Kidney epithelial cell (primary cell): ENCODE measurements at regions not wholly inside any gene's neighbourhood (a gene's known extent, or its start where the extent isn't known, plus 50 kb on each side); places are given as distances from the start of the nearest gene placed in this dataset.

Experiments
- DNase-seq: peaks from one replicate; pipeline ENCODE4 v3.0.0-alpha.2; 2010; ENCODE audit warnings: low read depth
- H3K27me3 ChIP-seq: 2 replicates; pipeline ENCODE4 v1.6.0; 2011; ENCODE audit warnings: low read length; ENCODE audit not compliant: control insufficient read depth, insufficient read depth
- H3K36me3 ChIP-seq: 2 replicates; pipeline ENCODE4 v1.5.1; 2011; ENCODE audit warnings: low read length; ENCODE audit not compliant: control insufficient read depth, insufficient read depth
- H3K4me3 ChIP-seq: 2 replicates; pipeline ENCODE4 v1.5.1; 2011; ENCODE audit warnings: low read depth, mild to moderate bottlenecking, control low read depth, low read length
- TF ChIP-seq, protein P1 (sequence below): IDR thresholded peaks from 2 replicates; pipeline ENCODE4 v1.5.1; 2011; ENCODE audit warnings: mild to moderate bottlenecking, moderate library complexity, low read length, control low read depth, inconsistent platforms; ENCODE audit not compliant: insufficient read depth, poor library complexity, severe bottlenecking

DNA sequence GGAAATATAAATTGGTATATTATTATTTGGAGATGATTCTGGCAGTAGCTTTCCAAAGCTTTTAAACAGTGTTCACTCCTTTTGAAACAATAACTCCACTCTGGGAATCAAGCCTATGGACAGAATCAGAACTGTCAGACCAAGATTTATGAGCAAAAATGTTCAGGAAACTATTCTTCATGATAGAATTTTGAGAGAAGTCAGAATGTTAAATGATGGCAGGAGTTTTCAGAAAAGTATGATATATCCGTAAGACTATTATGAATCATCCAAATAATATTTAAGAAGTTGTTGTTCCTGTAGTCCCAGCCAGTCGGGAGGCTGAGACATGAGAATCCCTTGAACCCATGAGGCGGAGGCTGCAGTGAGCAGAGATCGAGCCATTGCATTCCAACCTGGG is 50.5 kb upstream of the ADGRG2 start:
- Histone ChIP-seq H3K27me3 (no peaks in the 10 kb centered on the region), H3K4me3 (no peak overlapping the region)

DNA sequence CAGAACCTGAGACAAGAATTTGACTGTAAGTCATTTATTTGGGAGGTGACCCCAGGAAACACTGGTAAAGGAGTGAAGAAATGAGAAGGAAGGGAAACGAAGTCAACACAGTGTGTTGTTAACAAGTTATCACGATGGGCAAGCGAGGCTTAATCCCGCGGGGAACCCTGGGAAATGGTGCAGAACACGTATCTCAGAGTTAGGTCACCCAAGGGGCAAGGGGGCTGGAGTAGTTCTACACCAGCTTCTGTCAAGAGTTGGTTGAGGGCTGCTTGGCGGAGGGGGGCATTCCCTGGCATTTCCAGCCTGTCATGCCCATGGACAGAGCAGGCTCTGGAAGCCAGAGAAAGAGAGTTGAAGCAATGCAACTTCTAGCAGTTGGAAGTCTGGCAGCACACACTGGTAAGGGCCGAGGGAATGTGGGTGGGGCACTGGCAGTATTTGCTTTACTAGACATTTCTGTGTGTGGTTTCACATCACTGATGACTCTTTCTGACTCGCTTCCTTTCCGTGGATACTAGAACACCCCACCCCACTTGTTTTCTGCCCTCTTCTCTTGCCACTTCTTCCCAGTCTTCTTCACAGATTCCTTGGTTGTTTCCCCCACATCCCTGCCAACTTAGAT is 52.2 kb upstream of the ADGRG2 start:
- Histone ChIP-seq H3K4me3 (no peak overlapping the region), H3K27me3 (no peaks in the 10 kb centered on the region), H3K36me3 (no peaks in the 10 kb centered on the region)
- DNase-seq = no peak
- TF ChIP-seq, protein P1, sequence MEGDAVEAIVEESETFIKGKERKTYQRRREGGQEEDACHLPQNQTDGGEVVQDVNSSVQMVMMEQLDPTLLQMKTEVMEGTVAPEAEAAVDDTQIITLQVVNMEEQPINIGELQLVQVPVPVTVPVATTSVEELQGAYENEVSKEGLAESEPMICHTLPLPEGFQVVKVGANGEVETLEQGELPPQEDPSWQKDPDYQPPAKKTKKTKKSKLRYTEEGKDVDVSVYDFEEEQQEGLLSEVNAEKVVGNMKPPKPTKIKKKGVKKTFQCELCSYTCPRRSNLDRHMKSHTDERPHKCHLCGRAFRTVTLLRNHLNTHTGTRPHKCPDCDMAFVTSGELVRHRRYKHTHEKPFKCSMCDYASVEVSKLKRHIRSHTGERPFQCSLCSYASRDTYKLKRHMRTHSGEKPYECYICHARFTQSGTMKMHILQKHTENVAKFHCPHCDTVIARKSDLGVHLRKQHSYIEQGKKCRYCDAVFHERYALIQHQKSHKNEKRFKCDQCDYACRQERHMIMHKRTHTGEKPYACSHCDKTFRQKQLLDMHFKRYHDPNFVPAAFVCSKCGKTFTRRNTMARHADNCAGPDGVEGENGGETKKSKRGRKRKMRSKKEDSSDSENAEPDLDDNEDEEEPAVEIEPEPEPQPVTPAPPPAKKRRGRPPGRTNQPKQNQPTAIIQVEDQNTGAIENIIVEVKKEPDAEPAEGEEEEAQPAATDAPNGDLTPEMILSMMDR = no peak

More for the DNA sequence above, 50.5 kb upstream of the ADGRG2 start:
- no peak for DNase-seq
- TF ChIP-seq, protein P1 = no peak
- no peaks in the 10 kb centered on the region for H3K36me3 ChIP-seq

DNA sequence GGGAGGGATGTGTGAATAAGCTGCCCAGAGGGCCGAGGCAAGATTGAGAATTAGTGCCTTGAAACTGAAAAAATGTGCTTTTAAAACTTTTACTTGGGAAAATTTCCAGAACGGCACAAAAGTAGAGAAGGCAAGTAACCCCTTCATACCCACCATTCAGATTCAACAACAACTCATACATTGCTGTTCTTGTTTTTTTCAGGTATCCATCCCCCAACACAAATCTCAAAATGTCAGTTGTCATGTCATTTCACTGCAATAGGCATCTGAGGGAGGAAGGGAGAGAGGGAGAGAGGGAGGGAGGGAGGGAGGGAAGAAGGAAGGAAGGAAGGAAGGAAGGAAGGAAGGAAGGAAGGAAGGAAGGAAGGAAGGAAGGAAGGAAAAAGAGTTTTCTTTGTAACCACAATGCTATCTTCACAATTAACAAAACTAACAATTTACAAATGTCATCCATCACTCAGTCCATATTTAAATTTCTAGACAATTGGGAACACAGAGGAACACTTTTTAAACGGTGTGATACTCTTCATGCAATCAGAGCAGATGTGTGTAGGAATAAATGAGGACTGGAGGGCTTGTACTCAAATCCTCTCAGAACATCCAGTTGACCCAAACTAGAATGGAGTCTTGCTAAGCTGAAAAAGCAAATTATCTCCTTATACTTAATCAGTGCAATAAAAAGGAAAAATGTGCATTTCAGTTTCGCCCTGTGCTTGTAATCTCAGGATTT is 54.8 kb upstream of the ADGRG2 start:
- H3K27me3 ChIP-seq = no peaks in the 10 kb centered on the region
- no peaks in the 10 kb centered on the region for H3K36me3 ChIP-seq
- no peak for DNase-seq
- H3K4me3 ChIP-seq = no peak overlapping the region
- TF ChIP-seq, protein P1 = no peak

DNA sequence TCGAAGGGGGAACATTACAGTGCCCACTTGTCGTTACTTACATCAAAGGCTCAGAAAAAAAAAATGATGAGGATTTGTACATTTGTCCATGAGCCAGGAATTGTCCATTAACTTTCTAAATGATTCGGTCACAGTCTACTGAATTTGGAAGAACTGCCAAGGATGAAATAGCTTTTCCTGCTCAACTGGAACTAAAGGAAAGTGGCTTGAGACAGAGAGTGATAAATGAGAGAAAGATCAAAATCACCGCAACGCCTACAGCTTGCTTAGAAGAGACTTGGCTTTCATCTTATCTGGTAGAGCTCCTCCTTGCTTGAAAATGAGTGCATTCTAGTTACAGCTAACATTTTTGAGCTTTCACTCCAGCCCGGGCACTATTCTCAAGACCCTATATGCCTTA is 55.5 kb upstream of the ADGRG2 start:
- DNase-seq = peak; percentile 67
- Histone ChIP-seq H3K4me3 (no peak overlapping the region), H3K27me3 (no peaks in the 10 kb centered on the region), H3K36me3 (no peaks in the 10 kb centered on the region)
- TF ChIP-seq, protein P1 = no peak

DNA sequence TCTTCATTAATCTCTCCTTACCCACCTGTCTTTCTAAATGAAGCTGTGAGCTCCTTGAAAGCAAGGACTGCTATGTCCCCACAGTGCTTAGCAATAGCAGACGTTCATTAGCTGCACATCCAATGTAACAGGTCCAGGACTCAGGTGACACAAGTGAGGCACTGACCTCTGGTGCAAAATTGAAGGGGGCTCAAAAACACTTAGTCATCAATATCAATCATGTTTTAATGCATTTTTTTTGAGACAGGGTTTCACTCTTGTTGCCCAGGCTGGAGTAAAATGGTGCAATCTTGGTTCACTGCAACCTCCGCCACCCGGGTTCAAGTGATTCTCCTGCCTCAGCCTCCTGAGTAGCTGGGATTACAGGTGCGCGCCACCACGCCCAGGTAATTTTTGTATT is 56.1 kb upstream of the ADGRG2 start:
- H3K27me3 ChIP-seq = no peaks in the 10 kb centered on the region
- no peak for DNase-seq
- H3K4me3 ChIP-seq = no peak overlapping the region
- TF ChIP-seq, protein P1 = no peak
- no peaks in the 10 kb centered on the region for H3K36me3 ChIP-seq
